Thoracic aorta (tissue), 2 donors: ENCODE measurements at regions not wholly inside any gene's neighbourhood (a gene's known extent, or its start where the extent isn't known, plus 50 kb on each side); places are given as distances from the start of the nearest gene placed in this dataset.
A peak's percentile ranks its signal among the peaks of the same experiment; 100 is the strongest.

Experiments
- ATAC-seq: fragments of 150-250 bp; one replicate; pipeline ENCODE4 v1.8.0; 2017; ENCODE audit warnings: low read depth; ENCODE audit not compliant: insufficient number of reproducible peaks, low FRiP score
- DNase-seq: peaks from one replicate; pipeline ENCODE4 v3.0.0-alpha.2; 2020; ENCODE audit warnings: low spot score
- H3K27ac ChIP-seq, 2 donors: fragments of 200-600 bp; sonication (generic); 1 replicate in 1 of 2; 2 replicates in 1 of 2; pipeline ENCODE4 v1.5.1; 2016; ENCODE audit warnings: mild to moderate bottlenecking in 2 of 2, moderate library complexity in 2 of 2
- H3K27me3 ChIP-seq: fragments of 200-600 bp; sonication (generic); replicated peaks from 2 replicates; pipeline ENCODE4 v1.6.0; 2016; ENCODE audit warnings: mild to moderate bottlenecking; ENCODE audit not compliant: insufficient read depth
- H3K36me3 ChIP-seq: fragments of 200-600 bp; sonication (generic); one replicate; pipeline ENCODE4 v1.5.1; 2016
- H3K4me1 ChIP-seq, 2 donors: fragments of 200-600 bp; sonication (generic); 1 replicate in 1 of 2; 2 replicates in 1 of 2; pipeline versions ENCODE4 v1.5.1 to v1.6.0; 2016; ENCODE audit warnings: low read depth in 2 of 2, mild to moderate bottlenecking in 1 of 2; ENCODE audit not compliant: control insufficient read depth in 1 of 2
- H3K4me3 ChIP-seq: fragments of 200-600 bp; sonication (generic); 2 replicates; pipeline ENCODE4 v1.5.1; 2016; ENCODE audit warnings: mild to moderate bottlenecking
- H3K9me3 ChIP-seq: fragments of 200-600 bp; sonication (generic); 2 replicates; pipeline ENCODE4 v1.5.1; 2016
- CTCF ChIP-seq: fragments of 200-600 bp; sonication (generic); IDR thresholded peaks from one replicate; pipeline ENCODE4 v1.5.1; 2019; ENCODE audit warnings: antibody characterized with exemption

DNA sequence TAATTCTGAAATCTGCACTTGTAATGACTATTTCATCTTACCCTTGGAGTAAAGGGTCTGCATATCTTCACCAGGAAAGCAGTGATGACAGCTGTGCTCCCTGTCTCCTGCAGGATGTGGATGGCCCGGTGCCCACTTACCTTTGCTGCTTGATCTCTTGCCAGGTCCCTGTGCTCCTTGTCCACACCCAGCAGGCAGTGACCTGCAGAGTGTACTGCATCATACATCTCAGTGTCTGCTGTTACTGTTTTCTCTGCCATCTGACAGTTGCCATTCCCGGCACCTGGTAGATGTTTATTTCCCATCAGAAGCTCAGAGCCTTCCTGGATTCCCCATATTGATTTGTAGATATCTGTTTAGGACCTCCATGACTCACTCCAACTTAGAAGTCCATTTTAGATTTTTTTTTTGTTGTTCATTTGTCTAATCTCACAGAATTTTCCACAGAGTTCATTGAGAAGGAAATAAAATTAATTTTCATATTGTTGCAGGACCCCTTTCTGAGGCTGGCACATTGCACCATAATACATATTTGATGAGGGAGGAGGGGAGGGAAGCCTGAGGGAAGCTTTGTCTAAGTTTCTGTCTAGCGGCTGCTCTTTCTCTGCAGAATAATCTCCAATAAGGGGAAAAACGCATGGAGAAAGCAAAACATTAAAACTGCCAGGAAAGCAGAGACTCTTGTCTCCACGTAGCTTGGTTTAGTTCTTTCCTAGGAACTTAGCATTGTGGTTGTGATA, 697.5 kb upstream of the RAB6C start:
- Histone ChIP-seq H3K4me1 (no peaks in the 10 kb centered on the region), H3K9me3 (no peaks in the 10 kb centered on the region), H3K27ac (no peak overlapping the region), H3K27me3 (no peaks in the 10 kb centered on the region), H3K36me3 (no peaks in the 10 kb centered on the region), H3K4me3 (no peak overlapping the region)
- TF ChIP-seq CTCF: no peak
- no peak for ATAC-seq
- DNase-seq: no peak

GRCh38 chr2:129285012-129285411, 694.5 kb upstream of the RAB6C start:
- DNase-seq (no peak), ATAC-seq (no peak)
- no peaks in the 10 kb centered on the region for H3K9me3 ChIP-seq
- H3K4me3 ChIP-seq: no peak overlapping the region
- no peak for TF ChIP-seq CTCF
- H3K27me3 ChIP-seq: no peaks in the 10 kb centered on the region
- H3K27ac ChIP-seq: no peak overlapping the region
- H3K4me1 ChIP-seq: no peaks in the 10 kb centered on the region
- H3K36me3 ChIP-seq: no peaks in the 10 kb centered on the region

- H3K36me3 ChIP-seq: no peaks in the 10 kb centered on the region
- no peak overlapping the region for H3K27ac ChIP-seq
- H3K9me3 ChIP-seq: no peaks in the 10 kb centered on the region
- no peak for TF ChIP-seq CTCF
- no peak for ATAC-seq
- no peaks in the 10 kb centered on the region for H3K27me3 ChIP-seq
- no peak for DNase-seq
- H3K4me1 ChIP-seq: peaks cover 9 to 21% of the 10 kb centered on the region in 2 donors
- no peak overlapping the region for H3K4me3 ChIP-seq
These were observed 686.1 kb upstream of the RAB6C start for GRCh38 chr2:129293326-129293725.

GRCh38 chr2:129296396-129296795, 683.1 kb upstream of the RAB6C start:
- no peak for ATAC-seq
- no peak for TF ChIP-seq CTCF
- Histone ChIP-seq H3K27ac (peak overlapping the region; percentile 7 to 57), H3K27me3 (no peaks in the 10 kb centered on the region), H3K4me3 (no peak overlapping the region), H3K4me1 (peaks cover 16 to 32% of the 10 kb centered on the region in 2 donors), H3K9me3 (no peaks in the 10 kb centered on the region), H3K36me3 (no peaks in the 10 kb centered on the region)
- no peak for DNase-seq

- ATAC-seq (peak; percentile 37), DNase-seq (no peak)
- Histone ChIP-seq H3K36me3 (no peaks in the 10 kb centered on the region), H3K4me1 (peaks cover 16 to 33% of the 10 kb centered on the region in 2 donors), H3K27me3 (no peaks in the 10 kb centered on the region), H3K9me3 (no peaks in the 10 kb centered on the region), H3K27ac (peak overlapping the region; percentile 24 to 57), H3K4me3 (no peak overlapping the region)
- TF ChIP-seq CTCF: no peak
These were observed 682.7 kb upstream of the RAB6C start for GRCh38 chr2:129296806-129297205.
